Gastroesophageal sphincter (tissue), 3 donors: ENCODE measurements at regions not wholly inside any gene's neighbourhood (a gene's known extent, or its start where the extent isn't known, plus 50 kb on each side); places are given as distances from the start of the nearest gene placed in this dataset.
"Not testable (repeated sequence)": the region's sequence is repeated elsewhere in the genome, so short reads cannot be mapped to it uniquely, and the experiment has no call there.

Experiments used
- CTCF ChIP-seq, 4 experiments: fragments of 200-600 bp in 2 of 4; fragments of 450-650 bp in 2 of 4; sonication (generic) in 1 of 4; IDR thresholded peaks; one replicate each; pipeline ENCODE4 v1.5.1; 2017 to 2019; ENCODE audit warnings: antibody characterized with exemption in 4 of 4, mild to moderate bottlenecking in 2 of 4, moderate library complexity in 2 of 4
- EP300 ChIP-seq: sonication (generic); formaldehyde crosslinking; IDR thresholded peaks from one replicate; pipeline ENCODE4 v1.6.1; 2017; ENCODE audit warnings: antibody characterized with exemption, mild to moderate bottlenecking
- POLR2A ChIP-seq, 2 donors: fragments of 450-650 bp; IDR thresholded peaks; one replicate each; pipeline ENCODE4 v1.6.1; 2017; ENCODE audit warnings: antibody characterized with exemption in 2 of 2, mild to moderate bottlenecking in 2 of 2, moderate library complexity in 1 of 2
- POLR2AphosphoS5 ChIP-seq: sonication (generic); formaldehyde crosslinking; IDR thresholded peaks from one replicate; pipeline ENCODE4 v1.6.1; 2017; ENCODE audit warnings: antibody characterized with exemption

- TF ChIP-seq CTCF (IDR thresholded peaks at IDR 0.05); EP300; POLR2A (IDR thresholded peaks at IDR 0.05); POLR2AphosphoS5: not testable (repeated sequence)
Measured at GRCh38 chr22:22300946-22301345, 56.4 kb downstream of the VPREB1 start.
